BE2C (cell line): ENCODE measurements at regions not wholly inside any gene's neighbourhood (a gene's known extent, or its start where the extent isn't known, plus 50 kb on each side); places are given as distances from the start of the nearest gene placed in this dataset.
A peak's percentile ranks its signal among the peaks of the same experiment; 100 is the strongest.
"Not testable (repeated sequence)": the region's sequence is repeated elsewhere in the genome, so short reads cannot be mapped to it uniquely, and the experiment has no call there.

Source experiments
- DNase-seq: peaks from one replicate; pipeline ENCODE4 v3.0.0-alpha.2; 2020
- H3K27me3 ChIP-seq: fragments of 250-450 bp; sonication (Bioruptor Pico); 2 replicates; pipeline ENCODE4 v1.5.1; 2020; ENCODE audit warnings: mild to moderate bottlenecking
- H3K36me3 ChIP-seq: fragments of 250-450 bp; sonication (Bioruptor Pico); 2 replicates; pipeline ENCODE4 v1.5.1; 2020; ENCODE audit warnings: mild to moderate bottlenecking
- H3K4me1 ChIP-seq: fragments of 250-450 bp; sonication (Bioruptor Pico); 2 replicates; pipeline ENCODE4 v1.5.1; 2020
- H3K4me3 ChIP-seq: 2 replicates; pipeline ENCODE4 v1.5.1; 2011; ENCODE audit warnings: low read depth, low read length
- H3K9me3 ChIP-seq: fragments of 250-450 bp; sonication (Bioruptor Pico); 2 replicates; pipeline ENCODE4 v1.5.1; 2020
- TF ChIP-seq, protein P1 (sequence below): IDR thresholded peaks from 2 replicates; pipeline ENCODE4 v1.5.1; 2012; ENCODE audit warnings: mild to moderate bottlenecking, low read depth, low read length

DNA sequence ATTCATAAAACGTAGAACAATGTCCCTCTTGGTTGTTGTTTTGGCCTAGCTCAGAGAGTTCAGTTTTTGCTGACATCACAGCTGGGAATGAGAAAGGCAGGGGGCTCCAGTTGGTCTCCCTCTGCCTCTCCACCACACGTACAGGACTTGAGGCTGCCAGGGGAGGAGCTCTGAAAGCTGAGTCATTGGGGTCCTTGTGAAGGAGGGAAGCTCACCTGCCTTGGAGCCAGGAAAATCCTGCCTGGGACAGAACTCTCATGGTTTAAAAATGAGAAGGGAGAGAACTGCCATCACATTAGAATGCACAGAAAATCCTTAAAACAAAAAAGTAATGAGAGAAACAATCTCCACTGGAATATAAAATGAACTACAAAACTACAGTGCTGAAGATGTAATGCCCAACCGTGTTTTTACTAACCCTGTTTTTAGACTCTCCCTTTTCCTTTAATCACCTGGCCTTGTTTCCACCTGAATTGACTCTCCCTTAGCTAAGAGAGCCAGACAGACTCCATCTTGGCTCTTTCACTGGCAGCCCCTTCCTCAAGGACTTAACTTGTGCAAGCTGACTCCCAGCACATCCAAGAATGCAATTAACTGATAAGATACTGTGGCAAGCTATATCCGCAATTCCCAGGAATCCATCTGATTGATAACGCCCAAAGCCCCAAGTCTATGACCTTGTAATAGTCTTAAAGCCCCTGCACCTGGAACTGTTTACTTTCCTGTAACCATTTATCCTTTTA, 58.6 kb upstream of the TARP start:
- H3K36me3 ChIP-seq, H3K4me1 ChIP-seq, H3K27me3 ChIP-seq, H3K9me3 ChIP-seq, DNase-seq, H3K4me3 ChIP-seq: not testable (repeated sequence)

- no peak for DNase-seq
- H3K27me3 ChIP-seq = no peaks in the 10 kb centered on the region
- H3K4me3 ChIP-seq = no peak overlapping the region
- H3K36me3 ChIP-seq = no peaks in the 10 kb centered on the region
- H3K9me3 ChIP-seq = no peaks in the 10 kb centered on the region
- TF ChIP-seq, protein P1, sequence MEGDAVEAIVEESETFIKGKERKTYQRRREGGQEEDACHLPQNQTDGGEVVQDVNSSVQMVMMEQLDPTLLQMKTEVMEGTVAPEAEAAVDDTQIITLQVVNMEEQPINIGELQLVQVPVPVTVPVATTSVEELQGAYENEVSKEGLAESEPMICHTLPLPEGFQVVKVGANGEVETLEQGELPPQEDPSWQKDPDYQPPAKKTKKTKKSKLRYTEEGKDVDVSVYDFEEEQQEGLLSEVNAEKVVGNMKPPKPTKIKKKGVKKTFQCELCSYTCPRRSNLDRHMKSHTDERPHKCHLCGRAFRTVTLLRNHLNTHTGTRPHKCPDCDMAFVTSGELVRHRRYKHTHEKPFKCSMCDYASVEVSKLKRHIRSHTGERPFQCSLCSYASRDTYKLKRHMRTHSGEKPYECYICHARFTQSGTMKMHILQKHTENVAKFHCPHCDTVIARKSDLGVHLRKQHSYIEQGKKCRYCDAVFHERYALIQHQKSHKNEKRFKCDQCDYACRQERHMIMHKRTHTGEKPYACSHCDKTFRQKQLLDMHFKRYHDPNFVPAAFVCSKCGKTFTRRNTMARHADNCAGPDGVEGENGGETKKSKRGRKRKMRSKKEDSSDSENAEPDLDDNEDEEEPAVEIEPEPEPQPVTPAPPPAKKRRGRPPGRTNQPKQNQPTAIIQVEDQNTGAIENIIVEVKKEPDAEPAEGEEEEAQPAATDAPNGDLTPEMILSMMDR = peak; percentile 15; the same call in 1 of the 2 replicates
- peaks cover 7% of the 10 kb centered on the region; the same call in 1 of the 2 replicates for H3K4me1 ChIP-seq
These were observed 57.6 kb upstream of the TARP start for GRCh38 chr7:38330861-38331621.

DNA sequence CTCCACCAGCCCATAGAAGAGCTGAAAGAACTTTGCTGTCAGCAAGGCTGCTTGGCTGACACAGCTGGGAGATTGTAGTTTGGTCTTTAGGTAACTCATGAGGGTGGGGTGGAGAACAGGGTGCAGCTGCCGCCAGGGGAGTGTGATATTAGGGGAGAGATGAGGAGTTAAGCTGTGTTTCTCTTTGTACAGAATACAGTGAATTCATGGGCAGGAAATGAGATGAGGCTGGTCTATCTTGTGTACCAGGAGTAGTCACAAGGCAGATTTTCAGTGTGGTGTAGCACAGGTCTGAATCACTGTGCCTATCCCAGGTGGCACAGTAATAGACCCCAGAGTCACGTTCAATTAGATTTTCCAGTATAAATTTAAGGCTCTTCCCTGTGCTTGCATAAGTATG, 56.6 kb upstream of the TARP start:
- DNase-seq = no peak
- no peak overlapping the region for H3K4me3 ChIP-seq
- H3K9me3 ChIP-seq = no peaks in the 10 kb centered on the region
- no peaks in the 10 kb centered on the region for H3K36me3 ChIP-seq
- no peaks in the 10 kb centered on the region for H3K27me3 ChIP-seq
- TF ChIP-seq, protein P1 = no peak
- 0 out of 2 replicates have a peak, but pooled peaks cover 4% of the 10 kb centered on the region for H3K4me1 ChIP-seq

DNA sequence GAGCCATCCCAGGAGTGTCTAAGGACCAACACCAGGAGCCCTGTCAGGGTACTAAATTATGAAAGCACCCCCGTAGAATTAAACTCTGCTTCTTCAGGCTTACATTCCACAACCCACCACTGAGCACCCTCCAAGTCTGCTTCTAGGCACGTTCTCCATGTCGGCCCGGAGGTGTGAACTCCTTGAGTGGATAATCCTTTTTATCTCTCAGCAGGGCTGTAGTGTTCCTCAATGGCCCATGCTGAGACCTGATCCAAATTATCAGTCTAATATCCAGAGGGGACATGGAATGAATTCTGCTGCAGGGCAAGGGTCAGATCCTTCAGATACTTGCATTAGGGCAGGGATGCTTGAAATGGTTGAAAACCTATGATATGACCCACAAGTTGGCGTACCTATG, 55.9 kb upstream of the TARP start:
- no peak for DNase-seq
- Histone ChIP-seq H3K9me3 (no peaks in the 10 kb centered on the region), H3K36me3 (no peaks in the 10 kb centered on the region), H3K27me3 (no peaks in the 10 kb centered on the region), H3K4me3 (no peak overlapping the region), H3K4me1 (0 out of 2 replicates have a peak, but pooled peaks cover 4% of the 10 kb centered on the region)
- TF ChIP-seq, protein P1 = no peak

DNA sequence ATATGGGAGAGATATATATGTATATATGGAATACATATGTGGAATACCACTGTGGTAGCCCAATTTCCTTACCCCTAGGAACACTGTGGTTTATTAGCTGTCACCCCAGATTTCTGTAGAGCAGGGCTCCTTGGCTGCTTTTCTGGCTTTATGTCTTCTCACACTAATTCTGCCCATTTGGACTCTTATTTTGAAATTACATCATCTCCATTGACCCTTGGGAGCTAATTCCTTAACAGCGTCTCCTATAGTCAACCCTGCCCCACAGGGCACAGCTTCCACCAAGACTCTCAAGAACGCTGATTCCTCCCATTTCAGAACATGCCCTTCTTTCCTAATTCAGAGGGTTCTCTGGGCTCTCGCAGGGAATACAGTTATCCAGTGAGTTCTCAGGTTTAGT, 55.4 kb upstream of the TARP start:
- TF ChIP-seq, protein P1 = no peak
- Histone ChIP-seq H3K9me3 (no peaks in the 10 kb centered on the region), H3K36me3 (no peaks in the 10 kb centered on the region), H3K27me3 (no peaks in the 10 kb centered on the region), H3K4me3 (no peak overlapping the region), H3K4me1 (0 out of 2 replicates have a peak, but pooled peaks cover 4% of the 10 kb centered on the region)
- no peak for DNase-seq

- TF ChIP-seq, protein P1 = no peak
- H3K4me3 ChIP-seq = no peak overlapping the region
- no peaks in the 10 kb centered on the region for H3K9me3 ChIP-seq
- no peaks in the 10 kb centered on the region for H3K27me3 ChIP-seq
- no peak for DNase-seq
- H3K36me3 ChIP-seq = no peaks in the 10 kb centered on the region
- 0 out of 2 replicates have a peak, but pooled peaks cover 4% of the 10 kb centered on the region for H3K4me1 ChIP-seq
These were observed 54.2 kb upstream of the TARP start for GRCh38 chr7:38327637-38328036.
